ENCODE measurements at regions not wholly inside any gene's neighbourhood (a gene's known extent, or its start where the extent isn't known, plus 50 kb on each side); places are given as distances from the start of the nearest gene placed in this dataset.

DNA sequence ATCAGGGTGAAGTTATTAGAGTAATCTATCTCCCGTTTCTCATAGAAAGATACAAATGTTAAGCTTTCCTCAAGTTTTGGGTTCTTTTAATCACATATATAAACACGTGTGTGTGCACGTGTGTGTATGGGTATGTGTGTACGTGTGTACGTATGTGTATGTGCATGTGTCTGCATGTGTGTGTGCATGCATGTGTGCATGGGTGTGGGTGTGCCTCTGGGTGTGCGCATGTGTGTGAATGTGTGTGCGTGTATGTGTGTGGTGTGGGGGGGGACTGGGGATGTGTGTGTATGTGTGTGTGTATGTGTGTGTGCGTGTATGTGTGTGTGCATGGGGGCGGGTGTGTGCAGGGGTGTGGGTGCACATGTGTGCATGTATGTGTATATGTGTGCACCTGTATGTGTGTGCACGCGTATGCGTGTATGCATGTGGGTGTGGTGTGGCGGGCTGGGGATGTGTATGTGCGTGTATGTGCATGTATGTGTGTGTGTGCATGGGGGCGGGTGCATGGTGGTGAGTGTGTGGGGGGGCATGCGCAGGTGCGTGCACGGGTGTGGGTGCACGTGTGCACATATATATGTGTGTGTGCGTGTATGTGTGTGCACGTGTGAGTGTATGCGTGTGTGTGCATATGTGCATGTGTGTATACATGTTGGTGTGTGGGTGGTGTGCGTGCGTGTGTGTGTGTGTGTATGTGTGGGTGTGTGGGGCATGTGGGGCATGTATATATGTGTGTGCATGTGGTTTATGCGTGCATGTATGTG lies 304.0 kb downstream of the MBD2 start:
- Mint-ChIP-seq H3K36me3 (ENCODE audit: low read depth) (no peaks in the 10 kb centered on the region), H3K4me1 (no peaks in the 10 kb centered on the region), H3K27me3 (ENCODE audit: low read depth, poor library complexity) (peaks cover 5% of the 10 kb centered on the region), H3K27ac (no peak overlapping the region), H3K4me3 (no peak overlapping the region), H3K9me3 (no peaks in the 10 kb centered on the region)
- DNase-seq: no peak
- TF ChIP-seq, protein P1, sequence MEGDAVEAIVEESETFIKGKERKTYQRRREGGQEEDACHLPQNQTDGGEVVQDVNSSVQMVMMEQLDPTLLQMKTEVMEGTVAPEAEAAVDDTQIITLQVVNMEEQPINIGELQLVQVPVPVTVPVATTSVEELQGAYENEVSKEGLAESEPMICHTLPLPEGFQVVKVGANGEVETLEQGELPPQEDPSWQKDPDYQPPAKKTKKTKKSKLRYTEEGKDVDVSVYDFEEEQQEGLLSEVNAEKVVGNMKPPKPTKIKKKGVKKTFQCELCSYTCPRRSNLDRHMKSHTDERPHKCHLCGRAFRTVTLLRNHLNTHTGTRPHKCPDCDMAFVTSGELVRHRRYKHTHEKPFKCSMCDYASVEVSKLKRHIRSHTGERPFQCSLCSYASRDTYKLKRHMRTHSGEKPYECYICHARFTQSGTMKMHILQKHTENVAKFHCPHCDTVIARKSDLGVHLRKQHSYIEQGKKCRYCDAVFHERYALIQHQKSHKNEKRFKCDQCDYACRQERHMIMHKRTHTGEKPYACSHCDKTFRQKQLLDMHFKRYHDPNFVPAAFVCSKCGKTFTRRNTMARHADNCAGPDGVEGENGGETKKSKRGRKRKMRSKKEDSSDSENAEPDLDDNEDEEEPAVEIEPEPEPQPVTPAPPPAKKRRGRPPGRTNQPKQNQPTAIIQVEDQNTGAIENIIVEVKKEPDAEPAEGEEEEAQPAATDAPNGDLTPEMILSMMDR (IDR thresholded peaks at IDR 0.05): no peak

DNA sequence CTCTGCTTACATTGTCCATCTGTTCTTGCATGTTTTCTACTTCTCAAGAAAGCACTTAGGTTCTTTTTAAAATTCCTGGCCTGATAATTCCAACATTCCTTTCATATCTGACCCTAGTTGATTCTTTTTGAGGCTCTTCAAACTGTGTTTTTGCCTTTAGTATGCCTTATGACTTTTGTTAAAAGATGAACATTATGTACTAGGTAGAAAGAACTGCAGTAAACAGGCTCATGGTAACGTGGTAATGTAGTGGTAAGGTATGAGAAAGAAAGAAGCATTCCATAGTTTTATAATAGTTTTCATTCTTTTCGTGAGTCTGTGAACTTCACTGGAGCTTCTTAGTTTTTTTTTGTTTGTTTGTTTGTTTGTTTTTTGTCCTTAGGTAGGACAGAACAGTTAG lies 306.4 kb downstream of the MBD2 start:
- Mint-ChIP-seq H3K9me3 (no peaks in the 10 kb centered on the region), H3K4me1 (no peaks in the 10 kb centered on the region), H3K4me3 (no peak overlapping the region), H3K27me3 (ENCODE audit: low read depth, poor library complexity) (peaks cover 3% of the 10 kb centered on the region), H3K27ac (no peak overlapping the region), H3K36me3 (ENCODE audit: low read depth) (no peaks in the 10 kb centered on the region)
- TF ChIP-seq, protein P1 (IDR thresholded peaks at IDR 0.05): no peak
- DNase-seq: no peak

DNA sequence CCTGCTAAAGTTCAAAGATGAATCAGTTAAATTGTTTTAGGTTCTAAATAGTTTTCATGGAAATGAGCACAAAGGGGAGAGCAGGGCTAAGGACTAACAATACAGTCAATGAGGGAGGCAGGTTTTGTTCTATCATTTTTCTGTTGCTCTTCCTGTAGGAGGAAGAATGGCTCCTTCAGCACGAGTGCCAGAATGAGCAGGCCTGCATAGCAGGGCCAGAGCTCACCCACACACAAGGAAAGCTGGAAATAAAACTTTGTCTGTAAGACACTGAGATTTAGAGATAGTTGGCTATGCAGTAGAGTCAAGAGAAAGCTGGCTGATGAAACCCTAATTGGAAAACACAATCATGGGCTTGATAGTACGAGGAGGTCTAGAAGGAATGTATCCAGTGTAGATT lies 313.3 kb downstream of the MBD2 start:
- TF ChIP-seq, protein P1 (IDR thresholded peaks at IDR 0.05): no peak
- Mint-ChIP-seq H3K27me3 (ENCODE audit: low read depth, poor library complexity) (peaks cover 5% of the 10 kb centered on the region), H3K4me3 (no peak overlapping the region), H3K36me3 (ENCODE audit: low read depth) (no peaks in the 10 kb centered on the region), H3K9me3 (no peaks in the 10 kb centered on the region), H3K4me1 (no peaks in the 10 kb centered on the region), H3K27ac (no peak overlapping the region)
- no peak for DNase-seq

DNA sequence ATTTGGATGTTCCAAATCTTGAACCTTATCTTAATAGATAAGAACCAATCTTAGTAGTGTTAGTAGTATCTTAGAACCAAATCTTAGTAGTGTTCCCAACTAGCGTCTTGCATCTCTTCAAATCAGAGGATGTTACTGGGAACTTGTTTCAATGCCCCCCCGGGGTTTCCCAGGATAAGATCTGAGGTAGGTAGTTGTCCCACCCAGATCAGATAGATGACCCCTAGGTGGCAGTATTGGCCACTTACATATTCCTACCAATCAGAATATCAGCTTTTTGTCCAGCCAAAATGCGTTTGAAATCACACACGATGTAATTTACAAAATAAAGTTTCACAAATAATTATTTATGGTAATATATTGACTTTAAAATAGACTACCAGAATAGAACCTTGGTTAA lies 314.8 kb downstream of the MBD2 start:
- Mint-ChIP-seq H3K27me3 (ENCODE audit: low read depth, poor library complexity) (peaks cover 5% of the 10 kb centered on the region), H3K36me3 (ENCODE audit: low read depth) (no peaks in the 10 kb centered on the region), H3K4me1 (no peaks in the 10 kb centered on the region), H3K4me3 (no peak overlapping the region), H3K9me3 (no peaks in the 10 kb centered on the region), H3K27ac (no peak overlapping the region)
- TF ChIP-seq, protein P1 (IDR thresholded peaks at IDR 0.05): no peak
- no peak for DNase-seq

DNA sequence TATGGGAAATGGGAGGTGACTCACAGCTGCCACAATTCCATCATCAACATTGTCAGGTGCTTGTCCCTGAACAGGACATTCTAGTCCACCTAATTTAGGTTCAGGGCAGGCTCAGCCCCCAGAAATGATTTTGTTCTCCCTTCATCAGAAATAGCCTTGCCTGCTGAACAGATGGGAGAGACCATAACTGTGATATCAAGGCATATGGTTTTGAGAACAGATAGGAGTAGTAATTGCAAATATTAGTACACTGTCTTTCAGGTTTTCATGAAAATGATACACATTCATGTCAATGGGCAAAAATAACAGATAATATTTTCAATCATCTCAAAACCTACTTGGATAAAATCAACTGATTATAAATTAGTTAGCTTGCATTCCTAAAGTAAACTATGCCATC lies 316.5 kb downstream of the MBD2 start:
- no peak for DNase-seq
- H3K4me1 Mint-ChIP-seq: no peaks in the 10 kb centered on the region
- H3K36me3 Mint-ChIP-seq (ENCODE audit: low read depth): no peaks in the 10 kb centered on the region
- peaks cover 8% of the 10 kb centered on the region for H3K27me3 Mint-ChIP-seq (ENCODE audit: low read depth, poor library complexity)
- no peak overlapping the region for H3K27ac Mint-ChIP-seq
- H3K9me3 Mint-ChIP-seq: no peaks in the 10 kb centered on the region
- no peak overlapping the region for H3K4me3 Mint-ChIP-seq
- TF ChIP-seq, protein P1 (IDR thresholded peaks at IDR 0.05): no peak

DNA sequence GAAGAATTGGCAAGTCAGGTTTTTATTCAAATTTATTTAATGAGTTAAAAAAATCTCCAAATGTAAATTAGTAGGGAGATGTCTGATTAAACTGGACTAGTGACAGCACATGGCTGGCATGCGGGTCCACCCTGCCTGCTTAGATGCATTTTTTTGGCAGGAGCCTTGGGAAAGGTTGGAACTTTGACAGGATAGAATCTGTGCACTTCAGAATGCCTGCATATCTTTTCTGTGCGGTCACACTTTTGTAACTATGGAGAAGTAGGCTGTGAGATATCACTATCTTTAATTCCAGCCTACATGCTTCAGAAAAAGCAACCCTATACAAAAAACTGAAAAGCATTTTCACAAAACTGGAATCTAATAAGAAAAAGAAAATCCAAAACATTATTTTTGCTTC lies 317.8 kb downstream of the MBD2 start:
- H3K27ac Mint-ChIP-seq: no peak overlapping the region
- no peaks in the 10 kb centered on the region for H3K36me3 Mint-ChIP-seq (ENCODE audit: low read depth)
- H3K4me3 Mint-ChIP-seq: no peak overlapping the region
- no peak for DNase-seq
- H3K27me3 Mint-ChIP-seq (ENCODE audit: low read depth, poor library complexity): peaks cover 8% of the 10 kb centered on the region
- no peaks in the 10 kb centered on the region for H3K9me3 Mint-ChIP-seq
- TF ChIP-seq, protein P1 (IDR thresholded peaks at IDR 0.05): no peak
- no peaks in the 10 kb centered on the region for H3K4me1 Mint-ChIP-seq

Data from nephron progenitor cell (in vitro differentiated cells).